AG09309 (cell line): ENCODE measurements at regions not wholly inside any gene's neighbourhood (a gene's known extent, or its start where the extent isn't known, plus 50 kb on each side); places are given as distances from the start of the nearest gene placed in this dataset.

Experiments
- DNase-seq: peaks from one replicate; pipeline ENCODE4 v3.0.0-alpha.2; 2010; ENCODE audit warnings: low read depth
- H3K4me3 ChIP-seq: 2 replicates; pipeline ENCODE4 v1.5.1; 2011; ENCODE audit warnings: mild to moderate bottlenecking, low read depth, low read length, moderate library complexity; ENCODE audit not compliant: control insufficient read depth
- CTCF ChIP-seq: IDR thresholded peaks from 2 replicates; pipeline ENCODE4 v1.5.1; 2011; ENCODE audit warnings: mild to moderate bottlenecking, low read depth, low read length, inconsistent platforms; ENCODE audit not compliant: insufficient read depth, control insufficient read depth; ENCODE audit errors: missing control alignments

- H3K4me3 ChIP-seq, result no peak overlapping the region
- TF ChIP-seq CTCF, result no peak
- DNase-seq, result no peak
Observed at GRCh38 chr17:12568358-12569251, 97.1 kb upstream of the MYOCD start.

- no peak overlapping the region for H3K4me3 ChIP-seq
- no peak for TF ChIP-seq CTCF
- DNase-seq, result no peak
Observed at GRCh38 chr17:12571606-12572005, 94.1 kb upstream of the MYOCD start.

DNA sequence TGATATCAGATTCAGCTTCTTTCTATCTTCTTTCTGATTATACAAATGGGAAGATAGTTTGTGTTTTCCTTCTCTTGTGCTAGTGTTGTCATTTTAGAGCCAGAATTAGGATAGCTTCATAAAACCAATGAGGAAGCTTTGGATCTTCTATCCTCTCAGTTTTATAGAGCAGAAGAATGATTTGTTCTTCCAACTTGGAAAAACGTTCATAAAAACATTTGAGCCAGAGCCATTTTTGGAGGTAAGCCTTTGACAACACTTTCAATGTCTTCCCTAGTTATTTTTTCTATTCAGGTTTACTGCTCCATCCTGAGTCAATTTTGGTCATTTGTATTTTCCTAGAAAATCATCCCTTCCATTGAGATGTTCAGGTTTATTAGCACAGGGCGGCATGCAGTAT lies 91.2 kb upstream of the MYOCD start:
- DNase-seq, result no peak
- H3K4me3 ChIP-seq, result no peak overlapping the region
- no peak for TF ChIP-seq CTCF

- H3K4me3 ChIP-seq, result no peak overlapping the region
- TF ChIP-seq CTCF, result no peak
- DNase-seq, result no peak
Observed at GRCh38 chr17:12575641-12576040, 90.0 kb upstream of the MYOCD start.

DNA sequence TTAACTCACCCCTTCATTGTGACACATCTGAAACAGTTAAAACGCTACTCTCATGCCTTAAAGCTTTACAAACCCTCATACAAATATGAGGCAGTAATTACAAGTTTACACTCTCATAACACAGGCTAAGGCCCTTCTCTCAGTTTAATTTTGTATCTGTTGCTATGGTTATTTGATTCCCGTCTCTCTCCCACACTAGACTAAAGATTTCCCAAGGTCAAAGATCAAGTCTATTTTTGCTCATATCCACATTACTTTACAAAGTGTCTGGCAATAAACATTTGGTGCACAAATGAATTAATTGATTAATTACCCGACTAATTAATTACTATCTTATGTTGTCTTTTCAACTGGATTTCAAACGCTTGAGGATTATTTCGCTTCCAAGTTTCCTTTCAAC lies 86.4 kb upstream of the MYOCD start:
- H3K4me3 ChIP-seq, result no peak overlapping the region
- TF ChIP-seq CTCF, result no peak
- no peak for DNase-seq

DNA sequence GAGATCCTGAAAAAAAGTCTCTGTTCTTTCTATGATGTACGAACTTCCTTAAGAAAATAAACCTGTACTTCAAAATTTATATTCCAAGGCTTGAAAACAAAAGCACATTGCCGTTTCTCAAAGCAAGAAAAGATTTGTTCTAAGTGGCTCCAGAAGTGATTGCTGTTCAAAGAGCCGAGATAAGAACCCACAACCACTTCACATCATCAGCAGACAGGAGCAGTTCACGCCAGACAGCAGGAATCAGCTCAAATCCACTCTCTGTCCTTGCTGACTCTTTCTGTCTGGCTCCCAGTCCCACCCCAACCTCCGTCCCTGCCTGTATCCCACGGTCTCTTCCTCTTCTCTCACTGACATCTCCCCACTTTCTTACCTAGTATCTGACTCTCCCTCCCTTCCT lies 85.0 kb upstream of the MYOCD start:
- no peak overlapping the region for H3K4me3 ChIP-seq
- DNase-seq, result no peak
- no peak for TF ChIP-seq CTCF
